ENCODE measurements at regions not wholly inside any gene's neighbourhood (a gene's known extent, or its start where the extent isn't known, plus 50 kb on each side); places are given as distances from the start of the nearest gene placed in this dataset.

GRCh38 chr9:33645706-33646105, 121.7 kb downstream of the ANKRD18B start:
- no peak overlapping the region for H3K4me3 ChIP-seq (ENCODE audit: low read depth, poor library complexity, severe bottlenecking)
- intact Hi-C loops (cut with DNase I; ENCODE audit: low total_unique reads): no loop called here
- no peak for TF ChIP-seq CTCF (IDR thresholded peaks at IDR 0.05)
- no peak for TF ChIP-seq POLR2A (IDR thresholded peaks at IDR 0.05)
- no peak for DNase-seq (ENCODE audit: low spot score in 2 of 2)

GRCh38 chr9:33649463-33649862, 125.4 kb downstream of the ANKRD18B start:
- no peak for DNase-seq (ENCODE audit: low spot score in 2 of 2)
- intact Hi-C loops (cut with DNase I; ENCODE audit: low total_unique reads): no loop called here
- TF ChIP-seq POLR2A (IDR thresholded peaks at IDR 0.05) (no peak), CTCF (IDR thresholded peaks at IDR 0.05) (no peak)
- no peak overlapping the region for H3K4me3 ChIP-seq (ENCODE audit: low read depth, poor library complexity, severe bottlenecking)

DNA sequence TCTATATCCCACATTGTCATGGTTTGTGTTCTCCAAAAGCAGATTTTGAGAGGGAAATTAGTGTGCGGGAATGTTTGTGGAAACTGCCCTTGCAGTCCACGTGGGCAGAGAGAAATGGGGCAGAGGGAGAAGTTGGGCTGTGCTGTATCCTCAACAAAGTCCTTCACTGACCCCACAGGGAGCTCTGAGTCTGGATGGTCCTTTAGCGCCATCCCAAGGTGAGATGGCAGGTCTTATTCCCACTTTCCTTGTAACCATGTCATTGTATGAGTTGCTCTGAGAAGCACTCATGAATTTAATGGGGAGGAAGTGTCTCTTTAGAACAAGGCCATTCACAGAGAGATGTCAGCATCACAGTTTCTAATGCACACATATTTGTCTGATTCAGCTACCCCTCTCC, 127.1 kb downstream of the ANKRD18B start:
- DNase-seq (ENCODE audit: low spot score in 2 of 2): no peak
- 54% methylated on average over 3 of the region's 3 CpGs for WGBS, 2 donors
- intact Hi-C loops (cut with DNase I; ENCODE audit: low total_unique reads): no loop called here
- TF ChIP-seq CTCF (IDR thresholded peaks at IDR 0.05): no peak
- TF ChIP-seq POLR2A (IDR thresholded peaks at IDR 0.05): no peak
- no peak overlapping the region for H3K4me3 ChIP-seq (ENCODE audit: low read depth, poor library complexity, severe bottlenecking)

GRCh38 chr9:33659921-33660320, 135.4 kb upstream of the PRSS3 start:
- DNase-seq (ENCODE audit: low spot score in 2 of 2): no peak
- no peak overlapping the region for H3K4me3 ChIP-seq (ENCODE audit: low read depth, poor library complexity, severe bottlenecking)
- no peak for TF ChIP-seq CTCF (IDR thresholded peaks at IDR 0.05)
- WGBS, 2 donors: 82 to 100% methylated on average over 1 of the region's 1 CpG
- intact Hi-C loops (cut with DNase I; ENCODE audit: low total_unique reads): no loop called here

GRCh38 chr9:33660772-33661171, 134.6 kb upstream of the PRSS3 start:
- no peak overlapping the region for H3K4me3 ChIP-seq (ENCODE audit: low read depth, poor library complexity, severe bottlenecking)
- TF ChIP-seq POLR2A (IDR thresholded peaks at IDR 0.05) (no peak), CTCF (IDR thresholded peaks at IDR 0.05) (no peak)

DNA sequence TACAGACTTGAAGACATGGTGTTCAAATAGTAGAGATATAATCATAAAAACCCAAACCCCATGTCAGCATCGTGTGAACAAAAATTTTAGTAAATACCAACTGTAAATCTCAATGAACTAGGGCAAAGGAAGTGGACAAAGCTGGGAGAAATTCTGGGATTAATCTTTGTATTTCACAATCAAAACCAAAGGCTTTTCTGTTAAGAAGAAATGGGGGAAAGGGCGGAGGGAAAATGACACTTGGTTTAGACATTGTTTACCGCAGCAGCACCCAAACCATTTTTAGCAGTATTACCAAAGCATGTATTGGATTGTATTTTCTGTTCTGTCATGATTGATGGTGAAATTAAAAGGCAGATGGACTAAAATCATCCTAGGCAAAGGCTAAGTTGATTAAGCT, 134.2 kb upstream of the PRSS3 start:
- H3K4me3 ChIP-seq (ENCODE audit: low read depth, poor library complexity, severe bottlenecking): no peak overlapping the region
- intact Hi-C loops (cut with DNase I; ENCODE audit: low total_unique reads): no loop called here
- no peak for DNase-seq (ENCODE audit: low spot score in 2 of 2)
- no peak for TF ChIP-seq CTCF (IDR thresholded peaks at IDR 0.05)
- no peak for TF ChIP-seq POLR2A (IDR thresholded peaks at IDR 0.05)
- 65% methylated on average over 3 of the region's 3 CpGs for WGBS, 2 donors

More at GRCh38 chr9:33660772-33661171, 134.6 kb upstream of the PRSS3 start:
- DNase-seq (ENCODE audit: low spot score in 2 of 2): no peak
- intact Hi-C loops (cut with DNase I; ENCODE audit: low total_unique reads): no loop called here
- WGBS, 2 donors: 77 to 82% methylated on average over 3 of the region's 3 CpGs
